ENCODE measurements at regions not wholly inside any gene's neighbourhood (a gene's known extent, or its start where the extent isn't known, plus 50 kb on each side); places are given as distances from the start of the nearest gene placed in this dataset.

DNA sequence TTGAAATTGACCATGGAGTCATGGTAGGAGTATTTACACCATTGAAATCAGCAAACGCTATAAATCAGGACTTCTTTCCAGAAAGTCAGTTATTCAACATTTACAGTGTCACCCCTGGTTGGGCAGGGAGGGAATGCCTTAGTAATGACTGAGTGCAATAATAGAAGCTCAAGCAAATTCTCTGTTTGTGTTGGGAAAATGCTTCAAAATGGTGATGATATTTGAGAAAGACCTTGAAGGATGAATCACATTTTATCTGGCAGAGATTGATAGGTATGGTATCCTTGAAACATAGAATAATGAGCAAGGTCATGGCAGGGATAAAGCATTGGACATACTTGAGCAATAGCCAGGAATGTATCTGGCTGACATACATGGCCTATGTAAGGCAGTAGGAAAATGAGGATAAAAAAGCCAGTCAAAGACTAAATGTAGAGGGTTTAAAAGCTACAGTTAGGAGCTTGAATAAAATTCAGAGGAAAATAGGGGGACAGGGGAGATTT is 248.7 kb downstream of the FMR1NB start:
- DNase-seq = no peak
- Histone ChIP-seq H3K27ac (ENCODE audit: low read depth in 1 of 2, low read length in 1 of 2) (no peak overlapping the region), H3K36me3 (ENCODE audit: control insufficient read depth in 4 of 4, insufficient read depth in 4 of 4, low read length in 4 of 4) (no peaks in the 10 kb centered on the region), H3K27me3 (ENCODE audit: control insufficient read depth in 3 of 3, insufficient read depth in 3 of 3, low read length in 2 of 3) (no peaks in the 10 kb centered on the region), H3K4me3 (no peak overlapping the region), H3K9me3 (ENCODE audit: control insufficient read depth in 4 of 4, insufficient read depth in 3 of 4, low read length in 3 of 4) (peaks cover 0 to 5% (median 0%) of the 10 kb centered on the region in 4 donors), H3K9ac (ENCODE audit: insufficient read depth in 1 of 2, low read length in 2 of 2) (no peak overlapping the region), H3K4me1 (ENCODE audit: control insufficient read depth in 5 of 5, insufficient read depth in 5 of 5, low read length in 5 of 5) (no peaks in the 10 kb centered on the region)
- no peak for ATAC-seq (ENCODE audit: insufficient read depth, low FRiP score)
- 53 to 88% methylated on average over 1 of the region's 1 CpG for WGBS, 2 donors
- TF ChIP-seq, protein P1, sequence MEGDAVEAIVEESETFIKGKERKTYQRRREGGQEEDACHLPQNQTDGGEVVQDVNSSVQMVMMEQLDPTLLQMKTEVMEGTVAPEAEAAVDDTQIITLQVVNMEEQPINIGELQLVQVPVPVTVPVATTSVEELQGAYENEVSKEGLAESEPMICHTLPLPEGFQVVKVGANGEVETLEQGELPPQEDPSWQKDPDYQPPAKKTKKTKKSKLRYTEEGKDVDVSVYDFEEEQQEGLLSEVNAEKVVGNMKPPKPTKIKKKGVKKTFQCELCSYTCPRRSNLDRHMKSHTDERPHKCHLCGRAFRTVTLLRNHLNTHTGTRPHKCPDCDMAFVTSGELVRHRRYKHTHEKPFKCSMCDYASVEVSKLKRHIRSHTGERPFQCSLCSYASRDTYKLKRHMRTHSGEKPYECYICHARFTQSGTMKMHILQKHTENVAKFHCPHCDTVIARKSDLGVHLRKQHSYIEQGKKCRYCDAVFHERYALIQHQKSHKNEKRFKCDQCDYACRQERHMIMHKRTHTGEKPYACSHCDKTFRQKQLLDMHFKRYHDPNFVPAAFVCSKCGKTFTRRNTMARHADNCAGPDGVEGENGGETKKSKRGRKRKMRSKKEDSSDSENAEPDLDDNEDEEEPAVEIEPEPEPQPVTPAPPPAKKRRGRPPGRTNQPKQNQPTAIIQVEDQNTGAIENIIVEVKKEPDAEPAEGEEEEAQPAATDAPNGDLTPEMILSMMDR (IDR thresholded peaks at IDR 0.05; ENCODE audit: control extremely low read depth, extremely low read depth) = no peak

DNA sequence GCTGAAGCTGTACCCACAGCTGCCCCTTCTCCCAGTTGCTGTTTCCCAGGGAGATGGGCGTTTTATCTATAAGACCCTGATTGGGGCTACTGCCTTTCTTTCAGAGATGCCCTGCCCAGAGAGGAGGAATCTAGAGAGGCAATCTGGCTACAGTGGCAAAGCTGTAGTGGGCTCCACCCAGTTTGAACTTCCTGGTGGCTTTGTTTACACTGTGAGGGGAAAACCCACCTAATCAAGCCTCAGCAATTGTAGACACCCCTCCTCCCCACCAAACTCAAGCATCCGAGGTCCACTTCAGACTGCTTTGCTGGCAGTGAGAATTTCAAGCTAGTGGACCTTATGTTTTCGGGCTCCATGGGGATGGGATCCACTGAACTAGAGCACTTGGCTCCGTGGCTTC is 240.4 kb upstream of the AFF2 start:
- ATAC-seq (ENCODE audit: insufficient read depth, low FRiP score) (no peak), DNase-seq (no peak)
- 54 to 78% methylated on average over 4 of the region's 4 CpGs for WGBS, 2 donors
- TF ChIP-seq, protein P1 (IDR thresholded peaks at IDR 0.05; ENCODE audit: control extremely low read depth, extremely low read depth) = no peak
- Histone ChIP-seq H3K27ac (ENCODE audit: low read depth in 1 of 2, low read length in 1 of 2) (no peak overlapping the region), H3K9ac (ENCODE audit: insufficient read depth in 1 of 2, low read length in 2 of 2) (no peak overlapping the region), H3K4me3 (no peak overlapping the region), H3K36me3 (ENCODE audit: control insufficient read depth in 4 of 4, insufficient read depth in 4 of 4, low read length in 4 of 4) (no peaks in the 10 kb centered on the region), H3K27me3 (ENCODE audit: control insufficient read depth in 3 of 3, insufficient read depth in 3 of 3, low read length in 2 of 3) (no peaks in the 10 kb centered on the region), H3K9me3 (ENCODE audit: control insufficient read depth in 4 of 4, insufficient read depth in 3 of 4, low read length in 3 of 4) (peaks cover 0 to 3% (median 1%) of the 10 kb centered on the region in 4 donors), H3K4me1 (ENCODE audit: control insufficient read depth in 5 of 5, insufficient read depth in 5 of 5, low read length in 5 of 5) (no peaks in the 10 kb centered on the region)

GRCh38 chrX:148265829-148266228 is 234.6 kb upstream of the AFF2 start:
- DNase-seq = no peak
- no peak for ATAC-seq (ENCODE audit: insufficient read depth, low FRiP score)

More at GRCh38 chrX:148265829-148266228, 234.6 kb upstream of the AFF2 start:
- no peaks in the 10 kb centered on the region for H3K36me3 ChIP-seq (ENCODE audit: control insufficient read depth in 4 of 4, insufficient read depth in 4 of 4, low read length in 4 of 4)
- H3K9ac ChIP-seq (ENCODE audit: insufficient read depth in 1 of 2, low read length in 2 of 2) = no peak overlapping the region
- H3K27me3 ChIP-seq (ENCODE audit: control insufficient read depth in 3 of 3, insufficient read depth in 3 of 3, low read length in 2 of 3) = no peaks in the 10 kb centered on the region
- H3K4me3 ChIP-seq = no peak overlapping the region
- no peaks in the 10 kb centered on the region for H3K4me1 ChIP-seq (ENCODE audit: control insufficient read depth in 5 of 5, insufficient read depth in 5 of 5, low read length in 5 of 5)
- no peak overlapping the region for H3K27ac ChIP-seq (ENCODE audit: low read depth in 1 of 2, low read length in 1 of 2)
- TF ChIP-seq, protein P1 (IDR thresholded peaks at IDR 0.05; ENCODE audit: control extremely low read depth, extremely low read depth) = no peak
- H3K9me3 ChIP-seq (ENCODE audit: control insufficient read depth in 4 of 4, insufficient read depth in 3 of 4, low read length in 3 of 4) = peaks cover 0 to 2% (median 0%) of the 10 kb centered on the region in 4 donors
